ENCODE measurements at regions not wholly inside any gene's neighbourhood (a gene's known extent, or its start where the extent isn't known, plus 50 kb on each side); places are given as distances from the start of the nearest gene placed in this dataset.

DNA sequence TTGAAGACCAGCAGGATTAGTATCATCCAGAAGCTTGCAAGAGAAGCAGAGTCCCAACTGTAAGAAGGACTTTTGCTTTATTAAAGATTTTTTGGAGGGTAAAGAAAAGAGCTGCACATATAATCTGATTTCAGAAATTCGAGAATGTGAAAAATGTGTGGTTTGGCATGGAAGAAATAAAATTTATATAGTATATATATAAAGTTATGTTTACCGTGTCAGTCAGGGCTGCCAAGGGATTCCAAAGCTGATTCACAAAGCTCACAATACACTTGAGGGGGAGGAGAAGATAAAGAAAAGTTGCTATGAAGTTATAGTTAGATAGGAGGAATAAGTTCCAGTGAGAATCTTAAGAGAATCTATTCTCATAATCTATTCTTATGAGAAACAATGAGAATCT, 231.8 kb upstream of the CACNA2D1 start:
- no peaks in the 10 kb centered on the region for H3K36me3 Mint-ChIP-seq (ENCODE audit: low read depth)
- Histone ChIP-seq H3K4me2 (no peak overlapping the region), H3F3A (replicated peaks; ENCODE audit: low read depth) (no peaks in the 10 kb centered on the region), H3K4me1 (ENCODE audit: insufficient read depth) (peaks cover 17% of the 10 kb centered on the region), H2AFZ (no peak overlapping the region), H3K9me2 (ENCODE audit: insufficient read depth) (no peaks in the 10 kb centered on the region), H3K4me3 (no peak overlapping the region), H3K79me2 (replicated peaks; ENCODE audit: insufficient read depth) (no peaks in the 10 kb centered on the region), H4K20me1 (replicated peaks; ENCODE audit: insufficient read depth) (no peaks in the 10 kb centered on the region), H3K27ac (ENCODE audit: low read depth) (no peak overlapping the region), H3K27me3 (ENCODE audit: insufficient read depth) (no peaks in the 10 kb centered on the region), H3K36me3 (ENCODE audit: insufficient read depth) (no peaks in the 10 kb centered on the region)
- TF ChIP-seq POLR2AphosphoS5 (IDR thresholded peaks at IDR 0.05; ENCODE audit: low read depth) (no peak), CREB1 (CRISPR knock-in tag; IDR thresholded peaks at IDR 0.05; ENCODE audit: low read depth) (no peak)
- TF ChIP-seq, protein P1, sequence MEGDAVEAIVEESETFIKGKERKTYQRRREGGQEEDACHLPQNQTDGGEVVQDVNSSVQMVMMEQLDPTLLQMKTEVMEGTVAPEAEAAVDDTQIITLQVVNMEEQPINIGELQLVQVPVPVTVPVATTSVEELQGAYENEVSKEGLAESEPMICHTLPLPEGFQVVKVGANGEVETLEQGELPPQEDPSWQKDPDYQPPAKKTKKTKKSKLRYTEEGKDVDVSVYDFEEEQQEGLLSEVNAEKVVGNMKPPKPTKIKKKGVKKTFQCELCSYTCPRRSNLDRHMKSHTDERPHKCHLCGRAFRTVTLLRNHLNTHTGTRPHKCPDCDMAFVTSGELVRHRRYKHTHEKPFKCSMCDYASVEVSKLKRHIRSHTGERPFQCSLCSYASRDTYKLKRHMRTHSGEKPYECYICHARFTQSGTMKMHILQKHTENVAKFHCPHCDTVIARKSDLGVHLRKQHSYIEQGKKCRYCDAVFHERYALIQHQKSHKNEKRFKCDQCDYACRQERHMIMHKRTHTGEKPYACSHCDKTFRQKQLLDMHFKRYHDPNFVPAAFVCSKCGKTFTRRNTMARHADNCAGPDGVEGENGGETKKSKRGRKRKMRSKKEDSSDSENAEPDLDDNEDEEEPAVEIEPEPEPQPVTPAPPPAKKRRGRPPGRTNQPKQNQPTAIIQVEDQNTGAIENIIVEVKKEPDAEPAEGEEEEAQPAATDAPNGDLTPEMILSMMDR (conservative IDR thresholded peaks at IDR 0.05; ENCODE audit: low read depth in 2 of 2): no peak
- no peak overlapping the region for H3K4me3 Mint-ChIP-seq
- H3K27me3 Mint-ChIP-seq (ENCODE audit: insufficient read depth, low read depth, poor library complexity): peaks cover 2% of the 10 kb centered on the region
- H3K9me3 Mint-ChIP-seq: no peaks in the 10 kb centered on the region
- DNase-seq (ENCODE audit: low spot score) (no peak), ATAC-seq (no peak)
- no peak overlapping the region for H3K27ac Mint-ChIP-seq
- peaks cover 18% of the 10 kb centered on the region for H3K4me1 Mint-ChIP-seq

DNA sequence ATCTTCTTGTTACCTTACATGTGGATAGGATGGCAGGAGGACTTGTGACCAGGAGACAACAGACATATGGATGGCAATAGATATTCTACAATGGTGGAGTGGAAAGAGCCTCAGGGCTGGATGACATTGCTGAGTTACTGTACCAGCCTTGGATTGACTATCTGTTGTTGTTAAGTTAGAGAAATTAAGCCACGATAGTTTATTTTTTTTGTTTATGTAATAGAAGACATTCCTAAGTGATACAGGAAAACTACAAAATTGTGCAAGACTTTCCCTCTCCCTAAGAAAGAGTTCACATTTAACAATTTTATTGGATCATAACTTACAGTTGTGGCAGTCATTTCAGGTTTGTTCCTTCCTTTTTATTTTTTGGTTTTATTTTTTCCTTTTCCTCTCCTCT, 230.7 kb upstream of the CACNA2D1 start:
- Mint-ChIP-seq H3K9me3 (no peaks in the 10 kb centered on the region), H3K36me3 (ENCODE audit: low read depth) (no peaks in the 10 kb centered on the region), H3K27me3 (ENCODE audit: insufficient read depth, low read depth, poor library complexity) (no peaks in the 10 kb centered on the region), H3K4me1 (peaks cover 18% of the 10 kb centered on the region), H3K4me3 (no peak overlapping the region), H3K27ac (no peak overlapping the region)
- Histone ChIP-seq H3K4me2 (no peak overlapping the region), H3K4me1 (ENCODE audit: insufficient read depth) (peaks cover 17% of the 10 kb centered on the region), H3K79me2 (replicated peaks; ENCODE audit: insufficient read depth) (no peaks in the 10 kb centered on the region), H3F3A (replicated peaks; ENCODE audit: low read depth) (no peaks in the 10 kb centered on the region), H3K27ac (ENCODE audit: low read depth) (no peak overlapping the region), H3K4me3 (no peak overlapping the region), H3K9me2 (ENCODE audit: insufficient read depth) (no peaks in the 10 kb centered on the region), H4K20me1 (replicated peaks; ENCODE audit: insufficient read depth) (no peaks in the 10 kb centered on the region), H3K27me3 (ENCODE audit: insufficient read depth) (no peaks in the 10 kb centered on the region), H2AFZ (no peak overlapping the region), H3K36me3 (ENCODE audit: insufficient read depth) (no peaks in the 10 kb centered on the region)
- DNase-seq (ENCODE audit: low spot score) (no peak), ATAC-seq (no peak)
- no peak for TF ChIP-seq ZNF462 (CRISPR knock-in tag; IDR thresholded peaks at IDR 0.05)
- no peak for TF ChIP-seq JUNB (IDR thresholded peaks at IDR 0.05; ENCODE audit: unreplicated experiment)

Measured in GM23338 (cell line).